ENCODE measurements at regions not wholly inside any gene's neighbourhood (a gene's known extent, or its start where the extent isn't known, plus 50 kb on each side); places are given as distances from the start of the nearest gene placed in this dataset.
A peak's percentile ranks its signal among the peaks of the same experiment; 100 is the strongest.

GRCh38 chr15:93417156-93417555, 328.1 kb upstream of the RGMA start:
- H3K4me1 ChIP-seq = peaks cover 0 to 16% (median 4%) of the 10 kb centered on the region in 9 donors
- H3K27ac ChIP-seq = peak overlapping the region in 5 of 10 donors; percentile 29 to 60 (median 44)
- H3K36me3 ChIP-seq = no peaks in the 10 kb centered on the region
- no peak overlapping the region for H3K4me3 ChIP-seq
- DNase-seq = peak; percentile 11 to 62
- TF ChIP-seq, protein P1, sequence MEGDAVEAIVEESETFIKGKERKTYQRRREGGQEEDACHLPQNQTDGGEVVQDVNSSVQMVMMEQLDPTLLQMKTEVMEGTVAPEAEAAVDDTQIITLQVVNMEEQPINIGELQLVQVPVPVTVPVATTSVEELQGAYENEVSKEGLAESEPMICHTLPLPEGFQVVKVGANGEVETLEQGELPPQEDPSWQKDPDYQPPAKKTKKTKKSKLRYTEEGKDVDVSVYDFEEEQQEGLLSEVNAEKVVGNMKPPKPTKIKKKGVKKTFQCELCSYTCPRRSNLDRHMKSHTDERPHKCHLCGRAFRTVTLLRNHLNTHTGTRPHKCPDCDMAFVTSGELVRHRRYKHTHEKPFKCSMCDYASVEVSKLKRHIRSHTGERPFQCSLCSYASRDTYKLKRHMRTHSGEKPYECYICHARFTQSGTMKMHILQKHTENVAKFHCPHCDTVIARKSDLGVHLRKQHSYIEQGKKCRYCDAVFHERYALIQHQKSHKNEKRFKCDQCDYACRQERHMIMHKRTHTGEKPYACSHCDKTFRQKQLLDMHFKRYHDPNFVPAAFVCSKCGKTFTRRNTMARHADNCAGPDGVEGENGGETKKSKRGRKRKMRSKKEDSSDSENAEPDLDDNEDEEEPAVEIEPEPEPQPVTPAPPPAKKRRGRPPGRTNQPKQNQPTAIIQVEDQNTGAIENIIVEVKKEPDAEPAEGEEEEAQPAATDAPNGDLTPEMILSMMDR (IDR thresholded peaks at IDR 0.05) = no peak
- H3K27me3 ChIP-seq = peaks cover 0 to 9% (median 0%) of the 10 kb centered on the region in 7 donors
- 59 to 60% methylated on average over 6 of the region's 6 CpGs for WGBS, 2 donors
- ATAC-seq = peak in 2 of 8 donors; percentile 19 to 30
- H3K9me3 ChIP-seq = no peaks in the 10 kb centered on the region
- intact Hi-C loops (cut with DNase I) = no loop called here

GRCh38 chr15:93415576-93415975, 326.6 kb upstream of the RGMA start:
- peaks cover 0 to 11% (median 0%) of the 10 kb centered on the region in 7 donors for H3K27me3 ChIP-seq
- H3K4me3 ChIP-seq = no peak overlapping the region
- intact Hi-C loops (cut with DNase I) = no loop called here
- no peaks in the 10 kb centered on the region for H3K9me3 ChIP-seq
- H3K36me3 ChIP-seq = no peaks in the 10 kb centered on the region
- H3K4me1 ChIP-seq = peaks cover 0 to 16% (median 4%) of the 10 kb centered on the region in 9 donors
- ATAC-seq = no peak
- WGBS, 2 donors = 74 to 85% methylated on average over 3 of the region's 3 CpGs
- no peak for DNase-seq
- no peak overlapping the region for H3K27ac ChIP-seq
- TF ChIP-seq, protein P1 (IDR thresholded peaks at IDR 0.05) = no peak

- ATAC-seq = no peak
- no peaks in the 10 kb centered on the region for H3K9me3 ChIP-seq
- peaks cover 0 to 11% (median 0%) of the 10 kb centered on the region in 7 donors for H3K27me3 ChIP-seq
- 83 to 84% methylated on average over 11 of the region's 11 CpGs for WGBS, 2 donors
- TF ChIP-seq, protein P1 (IDR thresholded peaks at IDR 0.05) = no peak
- H3K27ac ChIP-seq = no peak overlapping the region
- H3K36me3 ChIP-seq = no peaks in the 10 kb centered on the region
- peaks cover 0 to 16% (median 4%) of the 10 kb centered on the region in 9 donors for H3K4me1 ChIP-seq
- intact Hi-C loops (cut with DNase I) = no loop called here
- H3K4me3 ChIP-seq = no peak overlapping the region
- no peak for DNase-seq
Measured at GRCh38 chr15:93414576-93415231, 325.7 kb upstream of the RGMA start.

DNA sequence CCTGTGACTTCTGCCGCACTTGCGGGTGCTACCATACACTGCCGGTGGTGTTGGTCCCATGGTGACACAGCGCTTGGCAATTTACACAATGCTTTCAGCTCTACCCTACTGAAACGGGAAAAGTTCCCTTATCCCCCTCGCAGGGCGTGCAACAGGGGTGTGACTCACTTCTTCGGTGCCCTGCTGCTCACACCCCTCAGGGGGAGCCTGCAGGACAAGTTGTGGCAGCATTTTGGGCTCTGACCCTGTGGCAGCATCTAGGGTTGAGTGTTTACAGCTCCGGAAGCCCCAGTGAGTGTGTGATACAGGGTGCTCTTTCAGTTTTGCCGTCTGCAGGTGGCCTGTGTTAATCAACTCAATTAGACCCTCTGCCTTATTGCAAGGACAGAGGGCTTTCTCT, 324.7 kb upstream of the RGMA start:
- H3K36me3 ChIP-seq = no peaks in the 10 kb centered on the region
- DNase-seq (no peak), ATAC-seq (no peak)
- WGBS, 2 donors = 67 to 71% methylated on average over 10 of the region's 10 CpGs
- H3K4me1 ChIP-seq = peaks cover 0 to 16% (median 4%) of the 10 kb centered on the region in 9 donors
- TF ChIP-seq, protein P1 (IDR thresholded peaks at IDR 0.05) = no peak
- H3K4me3 ChIP-seq = no peak overlapping the region
- no peaks in the 10 kb centered on the region for H3K9me3 ChIP-seq
- intact Hi-C loops (cut with DNase I) = no loop called here
- H3K27me3 ChIP-seq = peaks cover 0 to 11% (median 0%) of the 10 kb centered on the region in 7 donors
- no peak overlapping the region for H3K27ac ChIP-seq

Data from heart right ventricle (tissue), 16 donors.